Activated CD8-positive, alpha-beta memory T cell treated with anti-CD3 and anti-CD28 coated beads for 36 hours (primary cell): ENCODE measurements at regions not wholly inside any gene's neighbourhood (a gene's known extent, or its start where the extent isn't known, plus 50 kb on each side); places are given as distances from the start of the nearest gene placed in this dataset.

Source experiments
- CTCF ChIA-PET: fragments of 350-600 bp; sonication (Branson Sonifier 250); formaldehyde crosslinking; loops from one replicate; lab custom pipeline; 2021; ENCODE audit warnings: antibody characterized with exemption; lab: Charles Lee
- POLR2A ChIA-PET: fragments of 350-600 bp; sonication (Branson Sonifier 250); formaldehyde crosslinking; loops from one replicate; lab custom pipeline; 2021; ENCODE audit warnings: antibody characterized with exemption; lab: Charles Lee

- ChIA-PET POLR2A (no interaction called here), CTCF (no interaction called here)
Observed at GRCh38 chr2:81213598-81213997, 909.0 kb upstream of the LRRTM1 start.

- POLR2A ChIA-PET = no interaction called here
- CTCF ChIA-PET = no interaction called here
Observed at GRCh38 chr2:81206216-81206615, 901.7 kb upstream of the LRRTM1 start.

- ChIA-PET POLR2A (no interaction called here), CTCF (no interaction called here)
Observed at GRCh38 chr2:81196933-81197628, 892.5 kb upstream of the LRRTM1 start.

GRCh38 chr2:81196383-81196851 is 891.9 kb upstream of the LRRTM1 start:
- POLR2A ChIA-PET = no interaction called here
- CTCF ChIA-PET = no interaction called here

- ChIA-PET CTCF (no interaction called here), POLR2A (no interaction called here)
Observed at GRCh38 chr2:81195774-81196382, 891.3 kb upstream of the LRRTM1 start.

GRCh38 chr2:81195017-81195773 is 890.6 kb upstream of the LRRTM1 start:
- POLR2A ChIA-PET = no interaction called here
- CTCF ChIA-PET = no interaction called here

GRCh38 chr2:81194581-81194980 is 890.0 kb upstream of the LRRTM1 start:
- POLR2A ChIA-PET = no interaction called here
- CTCF ChIA-PET = no interaction called here

- ChIA-PET POLR2A (no interaction called here), CTCF (no interaction called here)
Observed at GRCh38 chr2:81194176-81194575, 889.6 kb upstream of the LRRTM1 start.

GRCh38 chr2:81181845-81182244 is 877.3 kb upstream of the LRRTM1 start:
- ChIA-PET CTCF (no interaction called here), POLR2A (no interaction called here)

GRCh38 chr2:81171447-81171846 is 866.9 kb upstream of the LRRTM1 start:
- POLR2A ChIA-PET = no interaction called here
- CTCF ChIA-PET = no interaction called here

- CTCF ChIA-PET = no interaction called here
- POLR2A ChIA-PET = no interaction called here
Observed at GRCh38 chr2:81163583-81163982, 859.0 kb upstream of the LRRTM1 start.

- ChIA-PET POLR2A (no interaction called here), CTCF (no interaction called here)
Observed at GRCh38 chr2:81158505-81158904, 854.0 kb upstream of the LRRTM1 start.

- POLR2A ChIA-PET = no interaction called here
- CTCF ChIA-PET = no interaction called here
Observed at GRCh38 chr2:81148323-81148722, 843.8 kb upstream of the LRRTM1 start.

- POLR2A ChIA-PET = no interaction called here
- CTCF ChIA-PET = no interaction called here
Observed at GRCh38 chr2:81136296-81136695, 831.7 kb upstream of the LRRTM1 start.

GRCh38 chr2:81097361-81097760 is 792.8 kb upstream of the LRRTM1 start:
- ChIA-PET POLR2A (no interaction called here), CTCF (no interaction called here)

GRCh38 chr2:81093031-81093430 is 788.5 kb upstream of the LRRTM1 start:
- POLR2A ChIA-PET = no interaction called here
- CTCF ChIA-PET = no interaction called here

GRCh38 chr2:81087646-81088045 is 783.1 kb upstream of the LRRTM1 start:
- ChIA-PET POLR2A (no interaction called here), CTCF (no interaction called here)

GRCh38 chr2:81084101-81084500 is 779.5 kb upstream of the LRRTM1 start:
- ChIA-PET CTCF (no interaction called here), POLR2A (no interaction called here)

GRCh38 chr2:81078631-81079030 is 774.1 kb upstream of the LRRTM1 start:
- POLR2A ChIA-PET = no interaction called here
- CTCF ChIA-PET = no interaction called here

GRCh38 chr2:81078102-81078501 is 773.5 kb upstream of the LRRTM1 start:
- ChIA-PET CTCF (no interaction called here), POLR2A (no interaction called here)

- CTCF ChIA-PET = no interaction called here
- POLR2A ChIA-PET = no interaction called here
Observed at GRCh38 chr2:81077396-81077795, 772.8 kb upstream of the LRRTM1 start.
